HG03196 (cell line): ENCODE measurements at regions not wholly inside any gene's neighbourhood (a gene's known extent, or its start where the extent isn't known, plus 50 kb on each side); places are given as distances from the start of the nearest gene placed in this dataset.

Experiments used
- ATAC-seq: cut with Tn5 transposase; IDR thresholded peaks from one replicate; pipeline ENCODE4 v1.9.1; 2021; ENCODE audit not compliant: unreplicated experiment

GRCh38 chr21:39056636-39057035 lies 126.6 kb downstream of the PSMG1 start:
- no peak for ATAC-seq

GRCh38 chr21:39055167-39055767 lies 128.0 kb downstream of the PSMG1 start:
- ATAC-seq = no peak

- no peak for ATAC-seq
Observed at GRCh38 chr21:39054066-39054465, 129.2 kb downstream of the PSMG1 start.

- no peak for ATAC-seq
Observed at GRCh38 chr21:39053126-39053525, 130.1 kb downstream of the PSMG1 start.

- ATAC-seq = no peak
Observed at GRCh38 chr21:39052718-39053117, 130.5 kb downstream of the PSMG1 start.

GRCh38 chr21:39051588-39051949 lies 131.7 kb downstream of the PSMG1 start:
- ATAC-seq = no peak

- no peak for ATAC-seq
Observed at GRCh38 chr21:39050841-39051587, 132.2 kb downstream of the PSMG1 start.

GRCh38 chr21:39048574-39048973 lies 134.7 kb downstream of the PSMG1 start:
- ATAC-seq = no peak

- ATAC-seq = no peak
Observed at GRCh38 chr21:39048064-39048463, 135.2 kb downstream of the PSMG1 start.

- ATAC-seq = no peak
Observed at GRCh38 chr21:39047046-39047445, 136.2 kb downstream of the PSMG1 start.

- no peak for ATAC-seq
Observed at GRCh38 chr21:39046236-39046916, 136.9 kb downstream of the PSMG1 start.

- ATAC-seq = no peak
Observed at GRCh38 chr21:39041816-39042215, 141.4 kb downstream of the PSMG1 start.

- ATAC-seq = no peak
Observed at GRCh38 chr21:39040494-39041110, 142.6 kb downstream of the PSMG1 start.

GRCh38 chr21:39037807-39038405 lies 145.3 kb downstream of the PSMG1 start:
- no peak for ATAC-seq

- no peak for ATAC-seq
Observed at GRCh38 chr21:39036581-39036980, 146.7 kb downstream of the PSMG1 start.

GRCh38 chr21:39034590-39035536 lies 148.4 kb downstream of the PSMG1 start:
- ATAC-seq = no peak

- no peak for ATAC-seq
Observed at GRCh38 chr21:39033878-39034589, 149.2 kb downstream of the PSMG1 start.

GRCh38 chr21:39029900-39030884 lies 153.1 kb downstream of the PSMG1 start:
- ATAC-seq = no peak
